HepG2 (cell line): ENCODE measurements at regions not wholly inside any gene's neighbourhood (a gene's known extent, or its start where the extent isn't known, plus 50 kb on each side); places are given as distances from the start of the nearest gene placed in this dataset.

ENCODE experiments used
- ASH2L ChIP-seq: fragments of 300-600, 200-600 bp; sonication (generic); IDR thresholded peaks from 2 replicates; pipeline ENCODE4 v1.7.0; 2017; ENCODE audit warnings: low read depth, mild to moderate bottlenecking, moderate library complexity, mixed read lengths, low read length; ENCODE audit not compliant: insufficient read length
- EP300 ChIP-seq, 3 experiments: sonication (generic) in 1 of 3; formaldehyde crosslinking in 1 of 3; IDR thresholded peaks; 2 replicates each; pipeline versions ENCODE4 v1.5.1 to v1.6.1; 2011 to 2020; ENCODE audit warnings: low read depth in 2 of 3, low read length in 2 of 3, borderline replicate concordance in 1 of 3, improper control_type of control experiment in 1 of 3, mild to moderate bottlenecking in 1 of 3, missing genetic modification reagents in 1 of 3, moderate library complexity in 1 of 3
- EZH2 ChIP-seq: conservative IDR thresholded peaks from 2 replicates; pipeline ENCODE4 v1.6.1; 2012; ENCODE audit warnings: mild to moderate bottlenecking, low read depth, low read length, moderate library complexity
- MAX ChIP-seq: IDR thresholded peaks from 2 replicates; pipeline ENCODE4 v1.6.1; 2012; ENCODE audit warnings: inconsistent platforms
- MIXL1 ChIP-seq: IDR thresholded peaks from 2 replicates; pipeline ENCODE4 v1.6.1; 2016
- MXI1 ChIP-seq: IDR thresholded peaks from 3 replicates; pipeline ENCODE4 v1.6.1; 2012; ENCODE audit warnings: low read depth, low read length, inconsistent platforms, borderline replicate concordance
- POLR2AphosphoS5 ChIP-seq: IDR thresholded peaks from 2 replicates; pipeline ENCODE4 v1.6.1; 2012; ENCODE audit warnings: low read depth, low read length
- PRPF4 ChIP-seq: fragments of 200-400 bp; formaldehyde crosslinking; IDR thresholded peaks from 2 replicates; pipeline ENCODE4 v1.6.1; 2016; ENCODE audit warnings: low read length, low read depth; ENCODE audit not compliant: poor library complexity, severe bottlenecking
- TAF1 ChIP-seq: sonication (generic); formaldehyde crosslinking; IDR thresholded peaks from 2 replicates; pipeline ENCODE4 v1.4.0; 2020; ENCODE audit warnings: missing genetic modification reagents

- TF ChIP-seq EP300 (IDR thresholded peaks at IDR 0.05; ENCODE audit: low read depth in 2 of 2, low read length in 2 of 2) (no peak), EP300 (CRISPR knock-in tag; IDR thresholded peaks at IDR 0.05; ENCODE audit: borderline replicate concordance) (no peak), MIXL1 (CRISPR knock-in tag) (no peak), EZH2 (no peak), MXI1 (no peak), ASH2L (no peak), MAX (no peak), POLR2AphosphoS5 (no peak), TAF1 (CRISPR knock-in tag) (no peak), PRPF4 (no peak)
Measured at GRCh38 chr2:117763804-117764203, 50.7 kb upstream of the DDX18 start.
